ENCODE measurements at regions not wholly inside any gene's neighbourhood (a gene's known extent, or its start where the extent isn't known, plus 50 kb on each side); places are given as distances from the start of the nearest gene placed in this dataset.

DNA sequence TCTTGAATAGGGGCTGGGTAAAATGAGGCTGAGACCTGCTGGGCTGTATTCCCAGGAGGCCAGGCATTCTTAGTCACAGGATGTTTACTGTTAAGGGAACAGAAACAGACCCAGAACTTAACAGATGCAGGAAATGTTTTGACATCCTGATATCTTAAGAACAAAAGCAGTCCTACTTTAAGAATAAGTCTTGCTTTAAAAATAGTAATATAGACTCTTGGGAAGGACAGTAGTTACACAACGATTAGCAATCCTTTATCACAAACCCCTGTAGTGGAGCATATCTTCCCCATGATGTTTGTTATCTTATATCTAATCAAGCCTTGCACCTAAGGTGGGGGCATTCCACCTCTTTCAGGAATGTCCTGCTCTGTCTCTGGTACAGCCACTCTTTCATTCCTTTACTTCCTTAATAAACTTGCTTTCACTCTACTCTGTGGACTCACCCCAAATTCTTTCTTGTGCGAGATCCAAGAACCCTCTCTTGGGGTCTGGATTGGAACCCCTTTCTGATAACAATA, 493.7 kb upstream of the SULF2 start:
- Histone ChIP-seq H3K27ac (ENCODE audit: low read depth, low read length) (no peak overlapping the region), H3K4me1 (ENCODE audit: control insufficient read depth, insufficient read depth, low read length) (peaks cover 2% of the 10 kb centered on the region), H3K9ac (ENCODE audit: low read length) (no peak overlapping the region), H3K27me3 (ENCODE audit: control insufficient read depth, insufficient read depth, low read length) (no peaks in the 10 kb centered on the region), H3K4me3 (ENCODE audit: low read length) (no peak overlapping the region), H3K36me3 (ENCODE audit: control insufficient read depth, insufficient read depth, low read length) (no peaks in the 10 kb centered on the region)

DNA sequence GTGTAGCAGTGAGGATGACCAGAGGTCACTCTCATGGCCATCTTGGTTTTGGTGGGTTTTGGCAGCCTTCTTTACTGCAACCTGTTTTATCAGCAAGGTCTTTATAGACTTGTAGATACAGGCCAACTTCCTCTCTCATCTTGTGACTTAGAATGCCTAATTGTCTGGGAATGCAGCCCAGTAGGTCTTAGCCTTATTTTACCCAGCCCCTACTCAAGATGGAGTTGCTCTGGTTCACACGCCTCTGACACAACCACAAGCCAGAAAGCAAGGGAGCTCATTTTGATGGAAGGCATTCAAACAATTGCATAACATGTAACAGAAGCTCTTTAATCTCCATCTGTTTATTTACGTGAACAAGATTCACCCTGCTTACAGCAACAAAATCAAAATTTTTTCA, 492.0 kb upstream of the SULF2 start:
- H3K4me3 ChIP-seq (ENCODE audit: low read length), result no peak overlapping the region
- H3K27me3 ChIP-seq (ENCODE audit: control insufficient read depth, insufficient read depth, low read length), result no peaks in the 10 kb centered on the region
- H3K9ac ChIP-seq (ENCODE audit: low read length), result no peak overlapping the region
- no peaks in the 10 kb centered on the region for H3K36me3 ChIP-seq (ENCODE audit: control insufficient read depth, insufficient read depth, low read length)
- H3K4me1 ChIP-seq (ENCODE audit: control insufficient read depth, insufficient read depth, low read length), result no peaks in the 10 kb centered on the region
- H3K27ac ChIP-seq (ENCODE audit: low read depth, low read length), result no peak overlapping the region

DNA sequence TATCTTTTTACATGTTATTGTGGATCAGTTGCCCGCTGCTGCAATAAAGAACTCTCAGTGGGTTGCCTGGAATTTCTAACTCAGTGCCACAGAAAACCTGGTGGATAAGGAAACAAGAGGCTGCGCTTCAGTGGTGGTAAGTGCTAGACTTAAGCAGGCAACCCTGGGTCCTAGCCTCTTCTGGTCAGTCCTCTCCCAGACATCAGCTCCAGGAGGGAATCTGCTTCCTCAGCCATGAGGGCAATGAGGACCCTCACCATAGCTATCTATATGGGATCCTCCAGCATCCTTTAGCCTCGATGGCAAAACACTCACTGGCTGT, 490.7 kb upstream of the SULF2 start:
- Histone ChIP-seq H3K36me3 (ENCODE audit: control insufficient read depth, insufficient read depth, low read length) (no peaks in the 10 kb centered on the region), H3K27ac (ENCODE audit: low read depth, low read length) (no peak overlapping the region), H3K9ac (ENCODE audit: low read length) (no peak overlapping the region), H3K27me3 (ENCODE audit: control insufficient read depth, insufficient read depth, low read length) (no peaks in the 10 kb centered on the region), H3K4me3 (ENCODE audit: low read length) (no peak overlapping the region), H3K4me1 (ENCODE audit: control insufficient read depth, insufficient read depth, low read length) (no peaks in the 10 kb centered on the region)

DNA sequence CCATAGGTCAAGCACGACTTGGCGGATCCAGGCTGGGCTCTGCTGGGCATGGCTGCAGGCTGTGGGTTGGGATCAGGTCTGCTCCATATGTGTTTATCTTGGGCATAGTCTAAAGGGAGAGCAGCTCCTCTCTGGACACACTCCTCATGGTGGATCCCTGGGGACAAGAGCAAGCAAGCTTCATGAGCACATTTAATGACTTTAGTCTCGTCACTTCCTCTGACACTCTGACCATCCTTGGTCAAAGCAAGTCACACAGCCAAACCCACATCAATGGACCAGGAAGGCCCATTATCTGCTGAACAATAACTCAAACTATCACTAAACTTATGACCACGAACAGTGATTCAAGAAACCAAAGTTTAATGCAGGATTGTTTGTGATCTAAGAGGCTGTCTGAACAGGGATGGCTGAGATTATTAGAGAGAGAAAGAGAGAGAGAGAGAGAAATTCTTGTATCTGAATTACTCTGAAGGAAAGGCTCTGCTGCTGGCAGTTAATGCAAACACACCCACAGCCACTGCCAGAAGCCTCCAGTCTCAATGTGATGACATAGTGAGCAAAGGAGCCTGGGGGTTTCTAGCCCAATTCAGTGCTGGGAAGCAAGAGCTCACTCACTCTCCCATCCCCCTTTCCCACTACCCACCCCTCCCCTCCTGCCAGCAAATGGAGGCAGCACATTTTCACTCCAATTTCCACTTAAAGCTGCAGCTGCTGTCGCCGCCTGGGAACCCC, 490.2 kb upstream of the SULF2 start:
- Histone ChIP-seq H3K9ac (ENCODE audit: low read length) (no peak overlapping the region), H3K4me1 (ENCODE audit: control insufficient read depth, insufficient read depth, low read length) (no peaks in the 10 kb centered on the region), H3K27ac (ENCODE audit: low read depth, low read length) (no peak overlapping the region), H3K36me3 (ENCODE audit: control insufficient read depth, insufficient read depth, low read length) (no peaks in the 10 kb centered on the region), H3K4me3 (ENCODE audit: low read length) (no peak overlapping the region), H3K27me3 (ENCODE audit: control insufficient read depth, insufficient read depth, low read length) (no peaks in the 10 kb centered on the region)

GRCh38 chr20:48273843-48274242, 488.6 kb upstream of the SULF2 start:
- Histone ChIP-seq H3K27ac (ENCODE audit: low read depth, low read length) (no peak overlapping the region), H3K4me1 (ENCODE audit: control insufficient read depth, insufficient read depth, low read length) (no peaks in the 10 kb centered on the region), H3K36me3 (ENCODE audit: control insufficient read depth, insufficient read depth, low read length) (no peaks in the 10 kb centered on the region)

DNA sequence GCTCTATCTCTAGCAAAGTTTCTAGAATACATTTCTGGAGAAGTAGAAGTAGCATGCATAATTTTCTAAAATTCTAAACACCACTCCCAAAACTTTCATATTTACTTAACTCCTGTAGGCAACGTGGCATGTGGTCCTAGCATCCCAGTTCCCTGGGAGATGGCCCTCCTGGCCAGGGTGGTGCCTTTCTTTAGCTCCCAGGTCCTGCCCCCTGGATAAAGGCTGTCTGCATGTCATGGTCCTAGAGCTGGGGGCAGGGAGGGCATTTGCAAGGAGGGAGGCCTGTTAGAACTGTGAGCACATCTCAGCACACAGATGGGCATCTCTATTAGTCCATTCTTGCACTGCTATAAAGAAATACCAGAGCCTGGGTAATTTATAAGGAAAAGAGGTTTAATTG, 485.6 kb upstream of the SULF2 start:
- H3K27ac ChIP-seq (ENCODE audit: low read depth, low read length), result no peak overlapping the region

More at GRCh38 chr20:48273843-48274242, 488.6 kb upstream of the SULF2 start:
- H3K9ac ChIP-seq (ENCODE audit: low read length), result no peak overlapping the region
- H3K27me3 ChIP-seq (ENCODE audit: control insufficient read depth, insufficient read depth, low read length), result no peaks in the 10 kb centered on the region
- H3K4me3 ChIP-seq (ENCODE audit: low read length), result no peak overlapping the region

DNA sequence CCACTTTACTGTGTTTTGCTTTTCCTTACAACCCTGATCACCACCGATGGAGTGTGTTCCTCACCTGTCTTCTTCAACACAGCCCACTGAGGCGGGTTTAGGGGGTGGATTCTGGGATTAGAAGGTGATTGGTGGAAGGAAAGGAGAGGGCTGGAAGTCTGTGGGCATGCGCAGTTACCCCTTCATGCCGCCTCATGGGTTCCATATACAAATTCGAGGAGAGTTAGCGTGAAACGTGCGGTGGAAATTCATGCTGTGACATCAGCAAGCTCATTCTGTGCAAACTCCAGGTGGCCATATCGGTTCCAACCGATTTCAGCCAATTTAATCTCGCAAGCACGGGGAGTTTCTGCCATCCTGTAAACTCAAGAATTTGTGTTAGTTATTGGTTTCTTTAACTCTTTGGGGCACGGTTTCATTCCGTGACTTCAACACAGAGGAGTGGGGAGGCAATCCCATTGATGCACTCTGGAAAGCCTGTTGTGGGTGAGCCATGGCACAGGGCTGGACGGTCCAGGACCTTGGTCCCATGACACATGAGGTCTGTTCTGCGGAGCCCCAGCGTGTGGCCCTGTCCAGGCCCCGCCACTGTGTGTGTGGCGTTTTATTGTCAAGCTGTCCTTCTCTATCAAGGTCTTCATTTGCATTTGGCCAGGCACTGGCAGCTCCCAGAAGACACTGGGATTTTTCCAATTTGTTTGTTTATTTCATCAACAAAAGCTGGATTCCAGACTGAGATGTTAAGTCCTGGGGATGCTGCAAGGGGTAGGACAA, 482.8 kb upstream of the SULF2 start:
- H3K9ac ChIP-seq (ENCODE audit: low read length), result no peak overlapping the region
- no peak overlapping the region for H3K4me3 ChIP-seq (ENCODE audit: low read length)
- H3K27ac ChIP-seq (ENCODE audit: low read depth, low read length), result no peak overlapping the region
- no peaks in the 10 kb centered on the region for H3K36me3 ChIP-seq (ENCODE audit: control insufficient read depth, insufficient read depth, low read length)
- H3K4me1 ChIP-seq (ENCODE audit: control insufficient read depth, insufficient read depth, low read length), result peaks cover 9% of the 10 kb centered on the region
- no peaks in the 10 kb centered on the region for H3K27me3 ChIP-seq (ENCODE audit: control insufficient read depth, insufficient read depth, low read length)

More for the DNA sequence above, 485.6 kb upstream of the SULF2 start:
- H3K9ac ChIP-seq (ENCODE audit: low read length), result no peak overlapping the region
- H3K4me1 ChIP-seq (ENCODE audit: control insufficient read depth, insufficient read depth, low read length), result peaks cover 3% of the 10 kb centered on the region
- no peaks in the 10 kb centered on the region for H3K36me3 ChIP-seq (ENCODE audit: control insufficient read depth, insufficient read depth, low read length)
- H3K4me3 ChIP-seq (ENCODE audit: low read length), result no peak overlapping the region
- H3K27me3 ChIP-seq (ENCODE audit: control insufficient read depth, insufficient read depth, low read length), result no peaks in the 10 kb centered on the region

- Histone ChIP-seq H3K4me1 (ENCODE audit: control insufficient read depth, insufficient read depth, low read length) (peaks cover 9% of the 10 kb centered on the region), H3K27me3 (ENCODE audit: control insufficient read depth, insufficient read depth, low read length) (no peaks in the 10 kb centered on the region), H3K36me3 (ENCODE audit: control insufficient read depth, insufficient read depth, low read length) (no peaks in the 10 kb centered on the region), H3K27ac (ENCODE audit: low read depth, low read length) (no peak overlapping the region), H3K9ac (ENCODE audit: low read length) (no peak overlapping the region), H3K4me3 (ENCODE audit: low read length) (no peak overlapping the region)
Observed at GRCh38 chr20:48266571-48266970, 481.3 kb upstream of the SULF2 start.

DNA sequence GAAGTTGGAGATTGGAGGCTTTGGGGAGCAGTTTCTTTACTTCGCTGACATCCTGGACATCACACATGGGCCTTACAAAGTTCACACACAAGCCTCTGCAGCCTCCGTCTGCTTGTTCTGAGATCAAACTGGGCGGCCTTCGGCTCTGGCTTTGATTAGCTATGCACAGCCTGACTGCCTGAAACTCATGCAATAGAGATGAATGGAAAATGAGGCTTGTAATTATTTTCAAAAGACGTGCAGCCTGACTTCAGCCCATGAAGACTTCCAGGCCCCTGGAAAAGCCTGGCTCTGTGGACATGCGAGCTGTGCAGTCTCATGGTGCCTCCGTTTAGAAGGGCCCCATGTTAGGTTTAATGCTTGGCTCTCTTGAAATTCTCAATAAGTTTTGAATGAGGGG, 480.5 kb upstream of the SULF2 start:
- Histone ChIP-seq H3K36me3 (ENCODE audit: control insufficient read depth, insufficient read depth, low read length) (no peaks in the 10 kb centered on the region), H3K4me3 (ENCODE audit: low read length) (no peak overlapping the region), H3K9ac (ENCODE audit: low read length) (no peak overlapping the region), H3K27ac (ENCODE audit: low read depth, low read length) (no peak overlapping the region), H3K4me1 (ENCODE audit: control insufficient read depth, insufficient read depth, low read length) (peaks cover 9% of the 10 kb centered on the region), H3K27me3 (ENCODE audit: control insufficient read depth, insufficient read depth, low read length) (no peaks in the 10 kb centered on the region)

DNA sequence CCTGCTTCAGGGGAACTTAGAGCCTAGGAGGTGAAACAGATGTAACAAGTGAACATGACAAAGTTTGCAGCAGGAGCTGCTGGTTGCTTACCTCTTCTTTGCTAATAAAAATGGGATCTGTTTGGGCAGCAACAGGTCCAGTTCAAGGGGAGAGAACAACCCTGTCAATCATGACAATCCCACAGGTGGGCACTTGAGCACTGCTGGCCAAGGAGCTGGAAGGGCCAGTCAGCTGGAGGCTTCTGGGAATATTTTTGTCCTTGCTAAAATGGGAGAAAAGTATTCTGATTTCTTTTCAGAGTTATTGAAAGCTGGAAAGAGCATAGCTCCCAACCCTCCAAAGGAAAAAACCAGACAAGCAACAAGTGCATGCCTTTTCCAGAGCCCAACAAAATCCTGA, 477.7 kb upstream of the SULF2 start:
- H3K4me1 ChIP-seq (ENCODE audit: control insufficient read depth, insufficient read depth, low read length), result peaks cover 9% of the 10 kb centered on the region
- no peak overlapping the region for H3K4me3 ChIP-seq (ENCODE audit: low read length)
- no peaks in the 10 kb centered on the region for H3K36me3 ChIP-seq (ENCODE audit: control insufficient read depth, insufficient read depth, low read length)
- H3K27me3 ChIP-seq (ENCODE audit: control insufficient read depth, insufficient read depth, low read length), result no peaks in the 10 kb centered on the region
- no peak overlapping the region for H3K27ac ChIP-seq (ENCODE audit: low read depth, low read length)
- H3K9ac ChIP-seq (ENCODE audit: low read length), result no peak overlapping the region

GRCh38 chr20:48262466-48262865, 477.2 kb upstream of the SULF2 start:
- H3K36me3 ChIP-seq (ENCODE audit: control insufficient read depth, insufficient read depth, low read length), result no peaks in the 10 kb centered on the region
- no peak overlapping the region for H3K27ac ChIP-seq (ENCODE audit: low read depth, low read length)
- H3K4me1 ChIP-seq (ENCODE audit: control insufficient read depth, insufficient read depth, low read length), result peaks cover 9% of the 10 kb centered on the region
- H3K27me3 ChIP-seq (ENCODE audit: control insufficient read depth, insufficient read depth, low read length), result no peaks in the 10 kb centered on the region
- no peak overlapping the region for H3K9ac ChIP-seq (ENCODE audit: low read length)
- no peak overlapping the region for H3K4me3 ChIP-seq (ENCODE audit: low read length)

DNA sequence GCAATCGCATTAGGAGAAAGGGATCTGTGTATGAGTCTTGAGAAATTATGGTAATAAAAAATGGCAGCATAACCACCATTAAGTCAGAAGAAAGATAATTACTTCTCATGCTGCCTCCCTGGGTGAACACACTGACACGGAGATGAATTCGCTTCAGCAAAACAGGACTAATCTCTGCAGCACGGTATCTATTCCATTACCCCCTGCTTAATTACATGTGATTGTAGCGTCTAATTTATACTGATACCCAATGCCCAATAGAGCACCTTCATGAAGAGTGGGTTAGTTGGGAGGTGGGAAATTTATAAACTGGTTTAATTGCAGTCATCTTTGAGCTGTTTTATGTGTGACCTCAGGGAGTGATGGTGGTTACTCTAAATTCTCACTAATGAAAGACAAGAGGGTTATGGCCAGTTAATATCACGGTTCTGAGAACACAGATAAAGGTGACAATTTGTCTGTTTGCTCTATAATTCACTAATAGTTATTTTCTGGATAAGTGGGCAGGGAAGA, 476.2 kb upstream of the SULF2 start:
- no peak overlapping the region for H3K27ac ChIP-seq (ENCODE audit: low read depth, low read length)
- no peaks in the 10 kb centered on the region for H3K27me3 ChIP-seq (ENCODE audit: control insufficient read depth, insufficient read depth, low read length)
- no peak overlapping the region for H3K4me3 ChIP-seq (ENCODE audit: low read length)
- H3K36me3 ChIP-seq (ENCODE audit: control insufficient read depth, insufficient read depth, low read length), result no peaks in the 10 kb centered on the region
- peaks cover 9% of the 10 kb centered on the region for H3K4me1 ChIP-seq (ENCODE audit: control insufficient read depth, insufficient read depth, low read length)
- H3K9ac ChIP-seq (ENCODE audit: low read length), result no peak overlapping the region
